Fibroblast of lung (primary cell): ENCODE measurements at regions not wholly inside any gene's neighbourhood (a gene's known extent, or its start where the extent isn't known, plus 50 kb on each side); places are given as distances from the start of the nearest gene placed in this dataset.

Experiments
- EZH2 ChIP-seq: IDR thresholded peaks from 2 replicates; pipeline ENCODE4 v1.5.1; 2012; ENCODE audit warnings: low read length, control low read depth, mild to moderate bottlenecking; ENCODE audit errors: missing control alignments
- TF ChIP-seq, protein P1 (sequence below), 2 donors: IDR thresholded peaks in 1 of 2; conservative IDR thresholded peaks in 1 of 2; 1 replicate in 1 of 2; 2 replicates in 1 of 2; pipeline ENCODE4 v1.5.1; 2011 to 2012; ENCODE audit warnings: low read length in 2 of 2, control low read depth in 1 of 2, inconsistent platforms in 1 of 2, low read depth in 1 of 2, mild to moderate bottlenecking in 1 of 2

DNA sequence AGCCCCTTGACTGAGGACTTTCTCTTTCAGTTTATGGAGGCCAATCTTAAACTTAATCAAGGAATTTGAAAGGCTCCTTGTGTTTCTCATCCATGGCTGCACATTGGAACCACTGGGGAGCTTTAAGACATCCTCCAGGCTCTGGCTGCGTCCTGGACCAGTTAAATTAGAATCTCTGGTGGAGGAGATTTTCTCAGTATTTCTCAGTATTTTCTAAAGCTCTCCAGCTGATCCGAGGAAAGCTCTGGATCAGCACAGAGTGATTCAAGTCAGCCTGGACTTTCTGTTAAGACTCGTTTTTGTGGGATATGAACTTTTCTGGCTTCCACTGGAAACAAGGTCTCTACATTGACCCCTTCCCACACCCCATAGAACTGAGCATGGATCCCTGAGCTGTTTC lies 249.8 kb downstream of the STK31 start:
- TF ChIP-seq, protein P1, sequence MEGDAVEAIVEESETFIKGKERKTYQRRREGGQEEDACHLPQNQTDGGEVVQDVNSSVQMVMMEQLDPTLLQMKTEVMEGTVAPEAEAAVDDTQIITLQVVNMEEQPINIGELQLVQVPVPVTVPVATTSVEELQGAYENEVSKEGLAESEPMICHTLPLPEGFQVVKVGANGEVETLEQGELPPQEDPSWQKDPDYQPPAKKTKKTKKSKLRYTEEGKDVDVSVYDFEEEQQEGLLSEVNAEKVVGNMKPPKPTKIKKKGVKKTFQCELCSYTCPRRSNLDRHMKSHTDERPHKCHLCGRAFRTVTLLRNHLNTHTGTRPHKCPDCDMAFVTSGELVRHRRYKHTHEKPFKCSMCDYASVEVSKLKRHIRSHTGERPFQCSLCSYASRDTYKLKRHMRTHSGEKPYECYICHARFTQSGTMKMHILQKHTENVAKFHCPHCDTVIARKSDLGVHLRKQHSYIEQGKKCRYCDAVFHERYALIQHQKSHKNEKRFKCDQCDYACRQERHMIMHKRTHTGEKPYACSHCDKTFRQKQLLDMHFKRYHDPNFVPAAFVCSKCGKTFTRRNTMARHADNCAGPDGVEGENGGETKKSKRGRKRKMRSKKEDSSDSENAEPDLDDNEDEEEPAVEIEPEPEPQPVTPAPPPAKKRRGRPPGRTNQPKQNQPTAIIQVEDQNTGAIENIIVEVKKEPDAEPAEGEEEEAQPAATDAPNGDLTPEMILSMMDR (conservative IDR thresholded peaks at IDR 0.05 in 1 of 2, IDR thresholded peaks at IDR 0.05 in 1 of 2; ENCODE audit: low read depth in 1 of 2, low read length in 2 of 2): no peak
- no peak for TF ChIP-seq EZH2
